A204.1 (cell line): ENCODE measurements at regions not wholly inside any gene's neighbourhood (a gene's known extent, or its start where the extent isn't known, plus 50 kb on each side); places are given as distances from the start of the nearest gene placed in this dataset.
"Not testable (repeated sequence)": the region's sequence is repeated elsewhere in the genome, so short reads cannot be mapped to it uniquely, and the experiment has no call there.

ENCODE experiments used
- FAIRE-seq: peaks from 2 replicates; lab custom pipeline; 2012; peaks lifted over from hg19 to GRCh38; lab: Jason Lieb, UNC

DNA sequence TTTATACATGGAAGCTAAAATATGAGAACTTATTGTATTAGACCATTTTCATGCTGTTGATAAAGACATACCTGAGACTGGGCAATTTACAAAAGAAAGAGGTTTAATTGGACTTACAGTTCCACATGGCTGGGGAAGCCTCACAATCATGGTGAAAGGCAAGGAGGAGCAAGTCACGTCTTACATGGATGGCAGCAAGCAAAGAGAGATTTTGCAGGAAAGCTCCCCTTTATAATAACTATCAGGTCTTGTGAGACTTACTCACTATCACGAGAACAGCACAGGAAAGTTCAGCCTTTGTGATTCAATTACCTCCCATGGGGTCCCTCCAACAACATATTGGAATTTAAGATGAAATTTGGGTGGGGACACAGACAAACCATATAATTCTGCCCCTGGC lies 740.1 kb upstream of the NECTIN3 start:
- not testable (repeated sequence) for FAIRE-seq

GRCh38 chr3:110332629-110333028 lies 739.0 kb upstream of the NECTIN3 start:
- no peak for FAIRE-seq

DNA sequence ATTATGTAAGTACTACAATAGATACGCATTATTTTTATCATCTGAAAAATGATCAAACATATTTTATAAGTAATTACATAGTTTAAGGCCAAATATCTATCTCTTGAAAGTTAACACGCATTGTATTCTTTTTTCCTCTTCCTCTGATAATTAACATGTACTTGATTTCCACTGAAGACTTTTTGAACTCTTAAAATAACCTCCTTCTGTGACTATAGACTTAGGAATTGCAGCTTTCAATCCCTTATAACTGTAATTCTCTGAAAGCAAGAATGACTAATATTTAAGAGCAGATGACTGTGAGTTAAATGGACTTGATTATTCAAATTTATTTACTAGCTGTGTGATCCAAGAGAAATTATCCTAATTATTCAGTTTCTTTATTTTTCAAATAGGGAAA lies 730.6 kb upstream of the NECTIN3 start:
- FAIRE-seq, result no peak

GRCh38 chr3:110343376-110343775 lies 728.2 kb upstream of the NECTIN3 start:
- FAIRE-seq, result no peak

DNA sequence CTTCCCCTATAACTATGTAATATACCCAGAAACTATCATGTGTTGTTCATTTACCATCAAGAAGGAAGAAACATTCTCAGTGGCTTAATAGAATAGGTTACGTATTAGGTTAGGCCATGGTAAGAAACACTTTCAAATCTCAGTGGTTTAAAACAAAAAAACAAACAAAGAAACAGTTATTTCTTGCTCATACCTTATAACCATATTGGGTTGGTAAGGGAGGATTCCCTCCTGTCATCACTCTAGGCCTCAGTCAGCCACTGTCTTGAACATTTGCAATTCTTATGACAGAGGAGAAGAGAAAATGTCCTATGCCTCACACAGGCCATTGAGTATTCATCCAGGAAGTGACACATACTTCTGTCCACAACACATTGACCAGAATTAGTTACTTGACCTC lies 727.7 kb upstream of the NECTIN3 start:
- FAIRE-seq, result no peak

- FAIRE-seq, result no peak
Observed at GRCh38 chr3:110344487-110344886, 727.1 kb upstream of the NECTIN3 start.

DNA sequence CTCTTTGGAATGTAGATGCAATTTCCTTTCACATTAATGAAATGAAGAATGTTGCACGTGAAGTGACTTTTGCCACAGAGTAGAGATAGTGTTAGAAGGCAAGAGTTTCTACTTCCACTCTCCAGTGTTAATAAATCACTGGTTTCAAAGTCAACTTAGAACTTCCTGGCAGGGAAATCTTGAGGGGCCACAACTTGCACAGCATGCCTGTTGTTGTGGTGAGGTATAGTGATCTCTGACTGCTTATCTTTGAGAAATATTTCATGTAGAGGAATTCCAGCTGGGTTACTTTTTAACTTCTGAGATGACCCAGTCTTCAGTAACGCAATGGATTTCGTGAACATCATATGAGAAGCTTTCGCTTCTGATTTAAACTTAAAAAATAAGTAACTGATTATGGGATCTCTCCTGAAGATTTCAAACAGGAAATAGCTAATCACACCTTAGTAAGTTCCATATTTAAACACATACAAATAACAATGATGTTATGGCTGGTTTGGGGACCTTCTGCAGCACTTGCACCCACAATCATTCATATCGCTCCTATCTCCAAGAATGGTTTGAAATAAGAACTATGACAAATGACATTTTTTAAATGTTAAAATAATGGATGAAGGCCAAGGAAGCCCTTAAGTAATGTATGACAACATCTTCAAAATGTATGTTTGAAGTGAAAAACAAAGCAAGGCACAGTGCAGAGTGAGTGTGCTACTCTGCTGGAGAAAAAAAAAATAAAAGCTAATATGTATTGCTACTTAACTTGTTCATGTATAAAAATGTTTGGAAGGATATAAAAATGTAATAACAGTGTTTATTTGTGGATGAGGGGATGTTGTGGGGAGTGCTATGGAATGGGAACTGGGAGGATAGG lies 726.5 kb upstream of the NECTIN3 start:
- no peak for FAIRE-seq

- no peak for FAIRE-seq
Observed at GRCh38 chr3:110349295-110349694, 722.3 kb upstream of the NECTIN3 start.

DNA sequence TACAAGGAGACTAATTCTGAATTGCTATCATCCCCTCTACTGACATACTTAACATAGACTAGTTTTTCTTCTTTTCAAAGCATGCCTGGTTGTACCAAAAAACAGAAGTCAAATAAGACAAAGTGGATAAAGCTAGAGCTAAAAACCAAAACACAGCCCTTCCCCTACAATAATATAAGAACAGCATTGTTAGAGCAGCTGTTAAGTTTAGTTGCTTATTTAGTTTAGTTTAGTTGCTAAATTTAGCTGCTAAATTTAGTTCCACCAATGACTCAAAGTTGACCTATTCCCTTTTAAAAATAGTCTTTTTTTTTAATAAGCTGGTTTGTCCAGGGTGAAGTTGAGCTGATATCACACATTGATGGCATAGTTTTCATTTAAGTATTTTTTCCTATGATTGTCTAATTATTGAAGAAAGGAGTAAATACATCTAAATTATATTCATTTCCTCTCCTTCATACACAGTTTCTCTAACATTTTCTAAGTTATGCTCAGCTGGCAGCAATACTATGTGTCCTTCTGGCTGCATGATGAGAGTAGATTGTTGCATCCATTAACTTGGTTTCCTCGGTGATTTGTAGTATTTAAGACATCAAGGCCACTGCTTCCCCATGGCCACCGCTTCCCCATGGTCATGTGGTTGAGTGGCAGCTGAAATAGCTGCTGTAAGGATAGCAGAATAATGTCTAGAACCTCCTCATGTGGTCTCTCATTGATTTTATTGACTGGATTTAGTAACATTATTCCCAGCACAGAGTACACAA lies 718.6 kb upstream of the NECTIN3 start:
- no peak for FAIRE-seq

DNA sequence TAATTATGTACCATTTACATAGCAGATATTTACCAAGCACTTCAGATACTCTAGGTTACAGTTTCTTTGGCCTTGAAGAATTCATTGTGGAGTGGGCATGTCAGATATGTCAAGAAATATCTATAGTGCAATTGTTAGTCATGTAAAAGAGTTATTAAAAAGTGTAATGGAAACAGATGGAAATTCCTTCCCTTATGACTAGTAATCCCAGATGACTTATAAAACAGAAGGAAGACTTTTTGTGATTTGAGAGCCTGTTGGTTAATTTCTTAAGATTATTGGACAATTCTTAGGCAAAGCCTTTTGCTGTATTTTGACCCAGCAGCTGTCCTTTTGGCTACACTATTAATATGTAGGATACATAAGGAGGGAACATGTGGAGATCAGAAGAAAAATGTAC lies 708.9 kb upstream of the NECTIN3 start:
- FAIRE-seq, result no peak

GRCh38 chr3:110367289-110367688 lies 704.3 kb upstream of the NECTIN3 start:
- not testable (repeated sequence) for FAIRE-seq

DNA sequence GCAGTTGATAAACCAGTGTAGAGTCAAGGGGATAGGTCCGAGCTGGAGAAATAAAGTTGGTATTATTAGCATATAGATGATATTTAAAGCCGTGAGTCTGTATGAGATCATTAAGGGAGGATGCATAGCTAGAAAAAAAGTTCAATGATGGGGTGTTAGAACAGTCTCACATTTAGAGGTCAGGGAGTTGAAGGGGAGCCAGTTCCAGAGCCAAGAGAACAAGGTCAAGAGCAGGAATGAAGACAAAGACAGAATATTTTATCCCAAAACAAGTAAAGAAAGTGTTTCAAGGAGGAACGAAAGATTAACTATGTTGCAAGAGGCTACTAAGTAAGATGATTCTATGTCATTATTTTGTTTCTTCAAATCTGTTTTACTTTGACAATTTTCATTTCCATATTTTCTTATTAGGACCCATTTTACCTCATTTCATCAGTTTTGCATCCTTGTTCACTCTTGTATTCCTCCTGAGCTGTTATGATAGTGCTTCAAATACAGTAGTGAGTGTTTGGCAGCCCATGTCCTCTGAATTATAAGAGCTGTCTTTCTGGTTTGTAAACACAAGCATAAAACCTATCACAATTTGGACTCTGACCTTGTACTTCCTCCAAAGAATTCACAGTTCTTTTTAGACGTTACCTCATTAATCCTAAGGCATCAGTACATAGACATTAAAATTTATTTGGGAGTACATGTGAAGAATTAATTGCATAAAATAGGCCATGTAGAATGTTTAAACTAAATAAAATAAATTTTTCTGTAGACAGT lies 695.7 kb upstream of the NECTIN3 start:
- no peak for FAIRE-seq

GRCh38 chr3:110378481-110378880 lies 693.1 kb upstream of the NECTIN3 start:
- FAIRE-seq, result no peak

- FAIRE-seq, result no peak
Observed at GRCh38 chr3:110381992-110382391, 689.6 kb upstream of the NECTIN3 start.

GRCh38 chr3:110383356-110383755 lies 688.3 kb upstream of the NECTIN3 start:
- FAIRE-seq, result no peak

GRCh38 chr3:110384601-110385000 lies 687.0 kb upstream of the NECTIN3 start:
- FAIRE-seq, result no peak

DNA sequence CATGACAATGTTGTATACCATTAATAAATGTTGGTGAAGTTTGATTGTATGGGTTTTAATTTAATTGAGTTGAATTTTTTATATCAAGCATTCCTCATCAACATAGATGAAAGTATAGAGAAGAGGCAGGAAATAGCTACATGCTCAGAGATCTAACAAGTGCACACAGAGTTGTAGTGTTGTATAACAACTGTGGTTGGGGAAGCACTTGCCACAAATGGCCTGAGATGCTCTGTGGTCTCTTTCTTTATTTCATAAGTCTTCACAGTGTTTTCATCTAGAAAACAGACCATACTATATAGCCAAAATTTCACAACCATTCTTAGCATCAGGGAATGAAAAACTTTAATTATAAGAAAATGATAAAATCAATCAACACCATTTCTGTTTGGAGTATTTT lies 682.6 kb upstream of the NECTIN3 start:
- FAIRE-seq, result no peak

DNA sequence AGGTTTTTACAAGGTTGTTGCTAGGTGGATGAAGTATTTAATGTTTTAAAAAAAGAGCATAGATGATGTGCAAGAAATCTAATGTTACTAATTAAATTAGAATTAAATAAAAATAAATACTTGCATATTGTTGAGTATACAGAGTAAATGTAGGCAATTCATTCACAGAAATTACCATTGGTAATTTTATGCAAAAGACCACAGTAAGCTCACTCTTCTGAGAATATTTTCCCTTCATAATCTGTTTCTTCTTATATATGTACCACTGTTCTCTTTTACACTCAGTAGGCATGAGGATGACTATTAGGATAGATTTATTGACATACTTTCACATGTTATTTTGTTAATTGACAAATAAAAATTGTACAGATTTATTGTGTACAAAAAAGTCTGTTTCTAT lies 681.2 kb upstream of the NECTIN3 start:
- no peak for FAIRE-seq

- FAIRE-seq, result no peak
Observed at GRCh38 chr3:110391042-110391441, 680.6 kb upstream of the NECTIN3 start.

GRCh38 chr3:110391640-110392395 lies 679.8 kb upstream of the NECTIN3 start:
- no peak for FAIRE-seq

- FAIRE-seq, result no peak
Observed at GRCh38 chr3:110393941-110394340, 677.7 kb upstream of the NECTIN3 start.

DNA sequence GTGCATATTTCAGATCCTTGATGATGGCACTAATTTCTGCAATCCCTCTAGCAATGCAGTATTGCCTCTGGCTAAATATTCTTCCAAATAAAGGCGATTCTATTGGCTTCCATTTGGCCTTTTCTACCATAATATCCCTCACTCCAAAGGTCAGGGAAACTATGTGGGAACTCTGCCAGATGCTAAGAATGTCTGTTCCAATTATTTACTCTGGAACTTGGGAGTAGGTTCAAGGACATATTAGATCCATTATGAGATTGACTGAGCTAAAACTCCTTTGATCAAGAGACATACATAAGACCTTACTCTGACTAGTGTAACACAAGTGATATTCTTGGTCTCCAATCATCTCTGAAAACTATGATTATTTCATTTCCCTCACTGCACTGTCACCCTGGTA lies 674.5 kb upstream of the NECTIN3 start:
- FAIRE-seq, result no peak
